ENCODE measurements at regions not wholly inside any gene's neighbourhood (a gene's known extent, or its start where the extent isn't known, plus 50 kb on each side); places are given as distances from the start of the nearest gene placed in this dataset.

- TF ChIP-seq POLR2AphosphoS5 (IDR thresholded peaks at IDR 0.05; ENCODE audit: insufficient read depth, low read depth, low read length) (no peak), EZH2 (IDR thresholded peaks at IDR 0.05; ENCODE audit: borderline replicate concordance, low read depth, low read length, severe bottlenecking) (no peak), MYC (IDR thresholded peaks at IDR 0.05; ENCODE audit: low read depth, low read length) (no peak), JUN (IDR thresholded peaks at IDR 0.05; ENCODE audit: borderline replicate concordance, insufficient read depth, insufficient read length, low read depth) (no peak), GATA2 (IDR thresholded peaks at IDR 0.05; ENCODE audit: insufficient read depth, insufficient read length, low read depth, low read length) (no peak), FOS (IDR thresholded peaks at IDR 0.05; ENCODE audit: borderline replicate concordance, insufficient read depth, low read length) (no peak), POLR2A (IDR thresholded peaks at IDR 0.05; ENCODE audit: low read depth, low read length) (no peak)
- TF ChIP-seq, protein P1, sequence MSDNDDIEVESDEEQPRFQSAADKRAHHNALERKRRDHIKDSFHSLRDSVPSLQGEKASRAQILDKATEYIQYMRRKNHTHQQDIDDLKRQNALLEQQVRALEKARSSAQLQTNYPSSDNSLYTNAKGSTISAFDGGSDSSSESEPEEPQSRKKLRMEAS (IDR thresholded peaks at IDR 0.05; ENCODE audit: insufficient read depth, insufficient read length) = no peak
- TF ChIP-seq, protein P2, sequence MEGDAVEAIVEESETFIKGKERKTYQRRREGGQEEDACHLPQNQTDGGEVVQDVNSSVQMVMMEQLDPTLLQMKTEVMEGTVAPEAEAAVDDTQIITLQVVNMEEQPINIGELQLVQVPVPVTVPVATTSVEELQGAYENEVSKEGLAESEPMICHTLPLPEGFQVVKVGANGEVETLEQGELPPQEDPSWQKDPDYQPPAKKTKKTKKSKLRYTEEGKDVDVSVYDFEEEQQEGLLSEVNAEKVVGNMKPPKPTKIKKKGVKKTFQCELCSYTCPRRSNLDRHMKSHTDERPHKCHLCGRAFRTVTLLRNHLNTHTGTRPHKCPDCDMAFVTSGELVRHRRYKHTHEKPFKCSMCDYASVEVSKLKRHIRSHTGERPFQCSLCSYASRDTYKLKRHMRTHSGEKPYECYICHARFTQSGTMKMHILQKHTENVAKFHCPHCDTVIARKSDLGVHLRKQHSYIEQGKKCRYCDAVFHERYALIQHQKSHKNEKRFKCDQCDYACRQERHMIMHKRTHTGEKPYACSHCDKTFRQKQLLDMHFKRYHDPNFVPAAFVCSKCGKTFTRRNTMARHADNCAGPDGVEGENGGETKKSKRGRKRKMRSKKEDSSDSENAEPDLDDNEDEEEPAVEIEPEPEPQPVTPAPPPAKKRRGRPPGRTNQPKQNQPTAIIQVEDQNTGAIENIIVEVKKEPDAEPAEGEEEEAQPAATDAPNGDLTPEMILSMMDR (IDR thresholded peaks at IDR 0.05; ENCODE audit: extremely low read depth in 1 of 2, insufficient read depth in 1 of 2, low read depth in 1 of 2, low read length in 2 of 2) = no peak
- no TSS peak for BruUV-seq (replicated peaks)
- CTCF ChIA-PET = no interaction called here
These were observed 181.9 kb downstream of the HDGFL1 start for GRCh38 chr6:22751223-22751622.

More at GRCh38 chr6:22751223-22751622, 181.9 kb downstream of the HDGFL1 start:
- dilution Hi-C loops (cut with MboI; ENCODE audit: extremely low pct_ligation_motif_present, low sequenced_read_pairs) = no loop called here
- H3K27me3 ChIP-seq (ENCODE audit: control insufficient read depth in 2 of 2, insufficient read depth in 2 of 2, low read length in 2 of 2) = no peaks in the 10 kb centered on the region
- DNase-seq (ENCODE audit: low read depth, low spot score) = no peak
- H2AFZ ChIP-seq (ENCODE audit: low read depth, low read length) = no peak overlapping the region
- POLR2A ChIA-PET = no interaction called here
- H3K9ac ChIP-seq (replicated peaks; ENCODE audit: extremely low read depth, insufficient read depth, low read length) = no peak overlapping the region
- peaks cover 2% of the 10 kb centered on the region for H4K20me1 ChIP-seq (replicated peaks; ENCODE audit: control insufficient read depth, extremely low read depth, insufficient read depth, low read length)
- no peaks in the 10 kb centered on the region for H3K36me3 ChIP-seq (ENCODE audit: control insufficient read depth in 2 of 2, extremely low read depth in 1 of 2, insufficient read depth in 2 of 2, low read length in 2 of 2)
- no peaks in the 10 kb centered on the region for H3K9me3 ChIP-seq (replicated peaks; ENCODE audit: control insufficient read depth, insufficient read depth, low read length)
- H3K79me2 ChIP-seq (ENCODE audit: control insufficient read depth, insufficient read depth, low read length) = no peaks in the 10 kb centered on the region
- H3K4me3 ChIP-seq (replicated peaks in 1 of 3; ENCODE audit: insufficient read depth in 1 of 3, low read depth in 1 of 3, low read length in 3 of 3) = no peak overlapping the region
- no peak for FAIRE-seq
- H3K4me2 ChIP-seq (ENCODE audit: insufficient read depth, low read length) = no peak overlapping the region
- H3K4me1 ChIP-seq (ENCODE audit: control insufficient read depth, extremely low read depth, insufficient read depth, low read length) = peaks cover 8% of the 10 kb centered on the region
- intact Hi-C loops (cut with micrococcal nuclease) = no loop called here
- H3K27ac ChIP-seq (ENCODE audit: insufficient read depth, low read depth, low read length) = no peak overlapping the region
- no peaks in the 10 kb centered on the region for H3K9me1 ChIP-seq (replicated peaks; ENCODE audit: control insufficient read depth, extremely low read depth, insufficient read depth, low read length)
